NCI-H1417 (cell line): ENCODE measurements at regions not wholly inside any gene's neighbourhood (a gene's known extent, or its start where the extent isn't known, plus 50 kb on each side); places are given as distances from the start of the nearest gene placed in this dataset.

Experiments
- DNase-seq, 3 experiments: peaks; one replicate each; lab custom pipeline; 2025; lab: John Stamatoyannopoulos, UW

DNA sequence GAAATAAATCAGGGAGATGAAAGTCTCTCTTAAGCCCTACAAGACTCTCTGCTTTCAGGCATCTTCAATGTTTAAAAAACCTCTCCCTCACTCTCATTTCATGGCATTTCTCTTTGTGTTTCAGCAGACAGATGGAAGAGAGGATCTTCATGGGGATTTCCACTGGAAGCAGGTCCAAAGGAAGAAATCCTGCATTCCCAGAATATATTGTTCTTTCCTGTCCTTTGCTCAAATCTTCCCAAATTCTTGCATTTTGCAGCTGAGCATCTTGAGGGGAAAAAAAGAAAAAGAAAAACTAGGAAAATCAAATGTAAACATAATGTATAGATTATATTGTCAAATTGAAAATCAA, 382.2 kb downstream of the ENC1 start:
- no peak for DNase-seq

DNA sequence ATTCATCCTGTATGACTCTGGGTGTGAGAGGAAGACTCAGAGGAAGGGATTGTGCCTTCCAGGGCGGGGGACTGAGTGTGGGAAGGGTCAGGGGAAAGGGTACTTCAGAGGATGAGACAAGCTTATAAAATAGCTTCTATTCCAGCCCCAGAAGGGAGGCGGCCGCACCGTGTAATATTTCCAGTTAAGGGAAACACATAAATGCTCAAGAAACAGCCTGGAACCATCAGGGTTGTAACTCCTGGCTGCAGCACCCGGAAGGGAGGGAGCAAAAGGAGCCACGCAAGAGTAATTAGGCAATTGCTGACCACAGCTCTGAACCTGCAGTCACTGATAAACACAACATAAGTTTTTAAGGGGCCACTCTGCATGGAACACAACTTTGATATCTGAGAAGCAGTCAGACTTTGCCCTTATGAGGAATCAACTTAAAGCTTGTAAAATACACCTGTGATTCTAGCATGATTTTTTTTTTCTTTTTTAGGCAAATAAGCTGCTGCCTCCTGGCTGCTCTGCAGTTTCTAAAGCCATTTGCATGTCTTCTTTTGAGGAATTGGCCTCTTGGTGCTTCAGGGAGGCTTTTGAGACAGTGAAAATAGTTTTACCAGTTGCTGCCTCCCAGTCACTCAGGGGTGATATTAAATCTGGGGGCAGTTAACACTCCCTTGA, 382.7 kb downstream of the ENC1 start:
- DNase-seq, result no peak

DNA sequence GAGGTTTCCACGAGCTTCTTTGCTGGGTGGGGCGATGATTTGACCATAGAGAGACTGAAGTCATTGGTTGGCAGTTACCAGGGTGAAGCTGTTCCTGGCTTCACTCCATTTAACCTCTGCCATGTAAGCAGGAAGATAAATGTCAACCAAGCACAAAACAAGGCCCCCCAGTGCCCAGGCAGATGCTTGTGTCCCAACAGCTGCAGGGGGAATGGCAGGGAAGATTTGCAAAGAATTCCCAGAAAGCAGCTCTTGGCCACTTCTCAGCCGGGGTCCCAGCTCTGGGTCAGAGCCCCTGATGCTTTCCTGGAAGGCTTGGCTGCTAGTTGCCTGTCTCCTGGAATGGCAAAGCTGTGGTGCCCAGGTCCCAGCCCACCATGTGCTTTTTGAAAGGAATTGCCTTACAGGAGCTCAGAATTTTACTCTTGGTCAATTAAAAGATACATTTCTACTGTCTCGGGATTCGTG, 383.4 kb downstream of the ENC1 start:
- DNase-seq, result no peak

DNA sequence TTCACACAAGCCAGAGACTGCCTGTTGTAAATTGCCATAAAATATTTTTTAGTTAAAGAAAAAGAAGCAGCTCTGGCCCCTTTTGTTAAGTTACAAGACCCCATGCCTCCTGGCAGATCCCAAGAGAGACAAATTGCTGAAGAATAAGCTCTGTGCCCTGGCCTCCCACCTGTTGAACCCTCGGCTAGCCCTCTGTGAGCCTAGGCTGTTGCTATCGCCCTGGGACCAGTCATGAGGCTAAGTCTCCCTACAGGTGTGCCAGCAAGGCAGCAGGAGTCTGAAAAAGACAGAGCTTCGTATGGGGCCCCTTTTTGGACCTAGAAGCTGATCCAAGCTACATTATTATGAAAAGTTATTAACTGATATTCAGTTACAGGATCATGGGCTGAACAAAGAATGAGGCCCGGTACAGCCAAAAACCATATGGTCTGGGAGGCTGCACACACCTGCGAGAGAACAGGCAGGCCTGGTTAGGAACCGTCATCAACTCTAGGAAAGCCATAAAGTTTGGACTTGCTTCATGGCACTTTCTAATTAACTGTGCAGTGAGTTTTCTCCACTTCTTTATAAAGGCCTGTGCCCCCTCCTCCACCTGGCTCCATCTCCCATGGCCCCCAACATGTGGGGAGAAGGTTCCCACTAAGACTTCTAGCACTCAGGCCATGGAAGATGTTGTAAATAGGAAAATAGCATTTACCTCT, 384.7 kb downstream of the ENC1 start:
- DNase-seq, result no peak

DNA sequence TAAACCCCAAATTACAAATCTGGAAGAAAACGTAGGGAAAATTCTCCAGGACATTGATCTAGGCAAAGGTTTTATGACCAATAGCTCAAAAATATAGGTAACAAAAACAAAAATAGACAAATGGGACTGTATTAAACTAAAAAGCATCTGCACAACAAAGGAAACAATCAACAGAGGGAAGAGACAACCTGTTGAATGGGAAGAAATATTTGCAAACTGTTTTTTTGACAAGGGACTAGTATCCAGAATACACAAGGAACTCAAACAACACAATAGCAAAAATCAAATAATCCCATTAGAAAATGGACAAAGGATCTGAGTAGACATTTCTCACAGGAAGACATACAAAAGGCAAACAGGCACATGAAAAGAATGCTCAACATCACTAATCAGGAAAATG, 386.3 kb downstream of the ENC1 start:
- DNase-seq, result no peak

DNA sequence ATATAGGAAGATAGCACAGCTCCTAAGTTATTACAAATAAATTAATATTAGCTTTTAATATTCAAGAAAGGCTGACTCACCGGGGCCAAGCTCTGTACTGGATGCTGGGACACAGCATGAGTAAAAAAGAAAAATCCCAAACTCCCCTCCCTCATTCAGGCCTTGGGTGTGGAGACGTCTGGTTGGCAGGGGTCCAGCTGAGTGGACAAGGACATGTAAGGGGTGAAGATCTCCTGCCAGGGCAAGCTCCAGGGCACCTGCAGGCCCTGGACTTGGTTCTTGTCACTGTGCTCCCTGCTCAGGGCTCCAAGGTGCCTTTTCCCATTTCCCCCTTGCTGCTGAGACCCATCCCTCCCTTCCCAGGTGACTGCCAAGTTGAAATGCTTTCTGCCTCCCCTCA, 388.5 kb downstream of the ENC1 start:
- no peak for DNase-seq

DNA sequence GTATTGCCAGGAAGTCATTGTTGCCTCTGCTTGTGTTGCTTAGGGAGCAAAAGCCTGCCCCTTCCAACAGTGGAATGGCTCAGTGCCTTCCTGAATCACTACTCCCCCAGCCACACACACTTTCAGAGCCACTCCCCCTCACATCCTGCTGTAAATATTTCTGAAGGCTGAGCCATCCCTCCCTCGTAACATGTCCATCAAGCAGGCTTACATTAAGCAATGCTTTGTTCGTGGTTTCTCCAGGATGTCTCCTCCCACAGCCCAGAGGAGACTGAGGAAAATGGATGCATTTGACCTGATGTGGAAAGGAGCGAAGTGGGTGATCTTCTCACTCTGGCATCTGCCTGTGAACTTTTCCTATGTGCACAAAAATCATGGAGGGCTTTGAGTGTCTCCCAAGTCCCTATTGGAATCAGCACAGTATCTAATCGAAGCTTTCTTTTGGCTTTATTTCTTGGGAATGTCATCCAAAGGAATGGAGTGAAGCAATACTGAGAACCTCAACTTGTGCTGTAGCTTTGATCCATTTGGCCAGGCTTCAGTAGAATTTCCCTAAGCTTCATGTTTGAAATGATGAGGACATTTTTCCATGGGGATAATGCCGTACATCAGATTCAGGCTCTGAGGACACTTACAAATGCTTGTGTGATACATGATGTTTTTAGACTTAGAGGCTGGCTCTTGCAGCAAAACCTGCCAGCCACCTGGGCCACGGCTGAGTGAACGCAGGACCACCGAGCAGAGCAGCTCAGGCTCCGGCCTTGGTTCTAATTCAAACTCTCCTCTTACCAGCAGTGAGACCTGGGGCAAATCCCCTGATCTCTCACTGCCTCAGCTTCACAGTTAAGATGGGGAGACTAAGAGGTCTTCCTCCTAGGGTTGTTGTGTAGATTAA, 389.1 kb downstream of the ENC1 start:
- no peak for DNase-seq

DNA sequence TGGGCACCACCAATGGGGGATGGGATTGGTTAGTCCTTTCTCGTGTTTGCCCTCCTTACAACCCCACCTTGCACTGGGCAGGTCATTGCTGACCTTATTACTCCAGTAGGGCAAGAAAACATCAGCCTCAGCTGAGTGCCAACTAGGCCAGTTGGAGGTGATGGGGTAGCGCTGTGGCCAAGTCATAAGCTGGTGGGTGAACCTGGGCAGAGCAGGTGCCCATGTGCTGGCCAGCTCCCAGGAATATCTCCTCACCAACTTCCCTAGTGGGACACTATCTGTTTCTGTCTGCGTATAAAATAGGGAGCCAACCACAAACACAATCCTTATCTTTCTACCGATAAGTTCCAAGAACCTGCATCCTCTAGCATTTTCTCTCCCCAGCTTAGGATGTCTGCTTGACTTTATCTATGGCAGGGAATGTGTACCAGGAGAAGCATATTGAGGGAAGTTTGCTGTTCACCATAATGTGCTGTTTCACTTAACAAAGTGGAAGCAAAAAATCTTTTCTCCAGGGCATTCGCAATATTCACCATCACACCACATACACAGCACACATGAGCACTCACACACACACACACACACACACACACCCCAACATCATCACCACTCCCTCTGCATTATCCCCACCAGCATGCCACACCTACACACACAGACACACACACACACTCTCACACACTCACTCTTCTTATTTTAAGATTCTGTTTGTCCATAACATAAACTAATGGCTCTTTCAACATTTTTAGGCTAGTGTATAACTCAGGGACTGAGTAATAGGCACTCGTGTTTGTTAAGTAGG, 390.0 kb downstream of the ENC1 start:
- DNase-seq, result no peak

DNA sequence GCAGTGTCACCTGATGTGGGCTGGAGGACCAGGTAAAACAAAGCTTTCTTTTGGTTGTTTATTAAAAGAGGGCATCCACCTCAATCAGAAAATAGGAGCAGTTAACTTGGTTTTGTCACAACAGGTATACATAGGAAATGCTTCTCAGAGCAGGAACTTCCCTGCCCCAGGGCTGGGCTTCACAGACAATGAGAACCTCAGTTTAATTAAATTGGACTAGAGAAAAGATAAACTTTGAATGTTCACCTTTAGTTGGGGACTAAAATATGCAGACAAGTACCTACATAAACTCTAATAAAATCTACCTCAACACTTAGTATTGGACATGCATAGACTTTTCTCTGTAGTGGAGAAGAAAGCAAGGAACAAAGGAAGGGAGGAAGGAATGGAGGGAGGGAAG, 392.0 kb downstream of the ENC1 start:
- no peak for DNase-seq

DNA sequence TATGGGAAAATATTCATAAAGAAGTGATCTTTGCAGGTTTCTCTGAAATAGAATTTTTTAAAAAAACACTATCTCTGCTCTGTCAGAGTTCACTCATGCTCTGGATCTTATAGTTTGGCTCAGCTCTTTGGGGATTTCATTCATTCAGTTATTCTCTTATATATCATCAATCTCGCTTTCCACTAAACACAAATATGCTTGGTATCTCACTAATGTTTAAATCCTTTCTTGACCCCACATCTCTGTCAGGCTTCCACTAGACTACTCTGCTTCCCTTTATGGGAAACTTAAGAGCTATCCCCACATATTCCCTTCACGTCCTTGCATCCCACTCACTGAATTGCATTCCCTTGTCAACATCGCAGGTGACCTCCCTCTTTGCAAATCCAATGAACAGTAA, 396.1 kb downstream of the ENC1 start:
- DNase-seq, result no peak

DNA sequence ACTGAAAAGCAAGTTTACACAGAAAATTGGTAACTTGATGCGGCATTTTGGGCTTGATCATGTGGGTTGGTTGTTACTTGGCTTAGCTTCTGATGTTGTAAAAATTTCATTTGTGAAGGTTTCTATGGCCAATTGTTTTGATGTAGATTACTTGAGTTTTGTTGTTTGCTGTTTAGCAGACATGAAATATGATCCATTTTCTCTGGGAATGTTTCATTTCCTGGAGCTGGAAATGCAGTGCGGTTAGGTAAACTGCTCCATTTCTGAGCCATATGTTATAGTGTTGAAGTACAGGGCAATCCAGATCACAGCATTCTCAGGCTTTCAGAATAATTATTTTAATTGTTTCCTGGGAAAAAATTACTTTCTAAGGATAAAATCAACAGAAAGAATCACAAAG, 396.9 kb downstream of the ENC1 start:
- peak in 1 of 3 experiments; percentile 2 for DNase-seq

DNA sequence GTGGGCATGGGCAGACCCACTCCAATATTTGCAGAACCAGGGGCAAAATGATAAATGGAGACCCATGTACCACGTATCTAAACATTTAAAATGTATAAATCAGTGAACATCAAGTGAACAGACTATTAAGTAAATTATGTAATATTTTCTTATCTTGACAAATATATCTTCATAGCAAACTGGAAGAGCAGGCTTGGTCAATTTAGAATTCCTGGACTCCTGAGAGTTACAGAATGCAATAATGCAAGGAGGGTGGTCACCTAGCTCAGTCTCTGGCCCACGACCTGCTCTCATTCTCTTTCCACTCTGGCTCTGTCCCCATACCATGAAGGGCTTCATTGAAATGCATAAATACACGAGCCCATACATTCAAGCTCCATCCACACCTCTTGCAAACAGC, 398.0 kb downstream of the ENC1 start:
- DNase-seq, result no peak

DNA sequence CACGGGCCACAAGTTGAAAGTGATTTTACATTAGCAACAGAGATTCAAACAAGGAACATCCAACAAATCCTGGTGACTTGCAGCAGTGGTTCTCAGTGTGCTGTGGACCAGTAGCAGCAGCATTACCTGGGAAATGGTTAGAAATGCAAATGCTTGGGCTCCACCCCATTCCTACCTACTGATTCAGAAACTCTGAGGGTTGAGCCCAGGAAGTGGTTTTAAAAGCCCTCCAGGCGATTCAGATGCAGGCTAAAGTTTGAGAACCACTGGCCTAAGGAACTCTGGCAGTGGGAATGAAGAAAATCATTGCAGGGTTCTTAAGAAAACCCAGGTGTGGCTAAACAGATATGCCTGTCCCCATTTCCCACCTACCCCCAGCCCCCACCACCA, 398.8 kb downstream of the ENC1 start:
- DNase-seq, result no peak

DNA sequence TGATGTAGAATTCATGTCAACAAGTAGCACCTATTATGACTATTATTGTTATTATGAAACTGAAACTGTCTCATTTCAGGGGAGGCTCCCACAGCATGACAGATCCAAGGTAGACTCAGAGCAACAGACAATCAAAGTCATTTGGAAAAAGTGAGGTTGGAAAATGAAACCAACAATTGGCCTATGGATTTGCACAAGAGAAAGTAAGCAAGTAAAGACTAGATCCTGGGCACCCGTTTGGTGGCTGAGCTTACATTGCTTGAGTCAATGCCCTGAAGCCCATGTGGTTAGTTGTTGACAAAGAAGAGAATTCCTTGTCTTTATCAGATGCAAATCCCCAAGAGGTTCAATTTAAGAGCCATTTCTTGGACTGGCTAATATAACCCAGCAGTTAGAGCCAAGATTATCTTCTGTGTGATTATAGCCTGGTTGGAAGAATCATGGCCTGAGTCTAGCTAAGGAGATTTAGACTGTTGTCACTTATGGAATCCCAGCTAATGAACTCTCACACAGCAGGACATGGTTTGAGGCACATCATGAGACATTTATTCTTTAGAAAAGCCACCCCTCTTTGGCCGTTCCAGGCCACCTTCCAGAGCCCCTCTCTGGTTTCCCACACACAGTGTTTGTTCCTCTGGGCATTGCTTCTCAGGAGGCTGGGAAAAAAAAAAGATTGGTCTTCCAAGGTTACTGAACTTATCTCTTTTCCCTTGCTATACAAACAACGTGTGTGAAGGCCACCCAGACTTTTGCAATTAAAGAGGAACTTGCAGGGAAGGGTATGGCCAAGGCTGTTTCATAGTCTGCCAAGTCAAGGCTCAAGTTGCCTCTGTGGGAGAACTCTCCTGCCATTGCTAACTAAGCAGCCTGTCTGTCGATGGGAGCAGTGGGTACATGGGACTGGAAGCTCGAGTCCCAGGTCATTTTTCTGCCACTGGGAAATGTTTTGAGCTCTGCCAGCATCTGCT, 399.5 kb downstream of the ENC1 start:
- no peak for DNase-seq

DNA sequence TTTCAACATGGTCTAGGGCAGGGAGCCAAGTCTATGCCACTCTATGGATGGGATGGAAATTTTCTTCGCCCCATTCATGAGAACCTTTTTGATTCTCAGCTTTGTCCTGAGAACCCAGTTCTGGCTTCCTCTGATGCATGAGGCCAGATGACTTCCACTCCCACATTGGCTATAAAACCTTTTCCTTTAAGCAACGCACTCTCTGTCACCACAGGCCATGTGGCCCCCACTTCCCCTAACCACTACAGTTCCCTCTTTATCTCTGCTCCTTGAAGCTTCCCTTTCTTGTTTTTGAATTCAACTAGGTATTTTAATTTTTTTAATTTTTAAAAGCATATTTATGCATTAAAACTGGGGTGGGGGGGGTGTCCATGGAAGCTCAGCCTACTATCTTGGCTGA, 401.3 kb downstream of the ENC1 start:
- no peak for DNase-seq

DNA sequence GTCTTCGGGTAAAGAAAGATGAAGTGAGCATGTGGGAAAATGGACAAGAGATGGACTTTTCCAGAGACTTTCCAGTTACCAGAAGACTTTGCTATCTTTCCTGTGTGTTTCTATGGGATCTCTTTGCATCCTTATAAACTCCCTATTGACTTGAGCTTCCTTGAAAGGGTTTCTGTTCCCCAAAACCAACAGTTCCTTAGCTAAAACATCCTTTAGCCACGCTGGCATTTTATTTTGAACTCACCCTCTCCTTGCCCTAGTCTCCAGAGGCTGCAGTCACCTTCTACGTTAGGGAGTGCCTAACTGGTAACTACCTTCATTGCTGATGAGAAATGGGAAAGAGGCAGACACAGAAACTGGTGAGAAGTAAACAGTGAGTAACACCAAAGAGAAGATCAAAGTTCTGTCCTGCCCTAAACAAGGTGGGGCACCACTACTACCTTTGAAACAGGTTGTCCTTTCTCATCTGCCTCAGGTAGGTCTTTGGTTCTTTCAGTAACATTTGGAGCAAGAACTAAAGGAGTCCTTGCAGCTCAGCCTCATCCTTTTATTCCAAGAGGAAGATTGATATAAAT, 402.9 kb downstream of the ENC1 start:
- no peak for DNase-seq

DNA sequence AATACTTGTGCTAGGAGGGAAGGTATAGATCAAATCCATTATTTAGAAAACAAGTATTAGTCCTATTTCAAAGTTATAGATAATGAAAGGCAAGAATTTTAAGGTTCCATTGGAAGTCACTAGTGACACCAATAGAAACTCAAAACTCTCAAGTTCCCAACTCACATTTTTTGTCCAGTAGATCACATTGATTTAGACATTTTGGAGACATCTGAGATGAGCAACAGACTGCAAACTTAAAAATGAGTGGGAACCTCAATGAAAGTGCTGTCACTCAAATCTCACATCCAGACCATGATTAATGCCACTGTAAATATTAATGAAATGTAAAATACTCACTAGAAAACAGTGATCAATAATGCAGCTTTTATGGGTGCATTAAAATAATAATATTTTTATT, 405.0 kb downstream of the ENC1 start:
- no peak for DNase-seq

DNA sequence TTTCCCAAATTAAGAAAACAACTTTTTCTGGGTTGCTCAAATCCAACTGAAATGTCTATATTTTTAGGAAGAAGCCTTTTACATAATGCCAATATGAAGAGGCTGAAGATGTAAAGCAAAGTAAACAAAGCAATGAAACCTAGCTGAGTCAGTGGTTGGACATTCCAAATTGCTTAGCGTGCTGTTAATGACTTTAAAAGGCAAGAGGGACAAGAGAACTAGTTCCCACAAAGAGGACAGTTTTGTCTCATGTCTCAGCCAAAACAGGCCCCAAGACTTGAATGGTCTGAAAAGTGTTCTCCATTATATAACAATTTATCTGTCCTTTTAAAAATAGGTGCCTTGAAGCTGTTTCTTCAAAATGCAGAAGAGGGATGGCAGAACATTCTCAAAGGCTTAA, 407.0 kb downstream of the ENC1 start:
- DNase-seq, result no peak

DNA sequence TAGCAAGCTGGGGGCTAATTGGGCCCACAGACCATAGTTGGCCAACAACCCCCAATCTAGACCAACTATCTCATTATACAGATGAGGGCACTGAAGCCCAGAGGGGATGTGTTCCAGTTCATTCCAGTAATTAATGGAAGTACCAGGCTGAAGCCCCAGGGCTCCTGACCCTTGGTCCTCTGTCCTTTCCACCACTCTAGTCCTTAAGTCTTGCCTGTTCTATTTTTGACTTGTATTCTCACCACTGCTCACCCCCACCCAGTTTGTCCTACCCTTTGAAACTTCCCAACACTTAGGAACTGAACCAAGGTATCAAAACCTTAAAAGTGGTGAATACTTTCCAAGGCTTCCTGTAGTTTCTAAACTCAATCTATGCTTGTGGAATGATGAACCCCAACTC, 407.4 kb downstream of the ENC1 start:
- DNase-seq, result no peak

DNA sequence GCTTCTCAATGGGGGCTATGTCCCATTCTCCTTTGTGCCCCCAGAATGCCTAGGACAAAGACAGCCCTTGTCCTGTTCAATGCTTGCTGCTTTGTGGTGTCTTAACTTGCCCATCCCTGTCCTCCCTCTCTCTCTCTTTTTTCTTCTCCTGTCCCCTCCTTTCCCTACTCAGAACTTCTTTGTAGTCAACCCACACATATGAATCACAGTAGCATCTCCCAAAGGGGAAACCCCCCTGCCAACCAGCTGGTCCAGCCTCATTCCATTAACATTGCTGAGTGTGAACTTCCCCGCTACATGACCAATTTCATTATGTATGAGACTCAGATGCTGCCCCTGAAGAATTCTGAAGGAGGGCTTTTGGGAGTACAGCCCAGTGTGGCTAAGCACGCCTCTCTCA, 408.3 kb downstream of the ENC1 start:
- DNase-seq, result no peak

DNA sequence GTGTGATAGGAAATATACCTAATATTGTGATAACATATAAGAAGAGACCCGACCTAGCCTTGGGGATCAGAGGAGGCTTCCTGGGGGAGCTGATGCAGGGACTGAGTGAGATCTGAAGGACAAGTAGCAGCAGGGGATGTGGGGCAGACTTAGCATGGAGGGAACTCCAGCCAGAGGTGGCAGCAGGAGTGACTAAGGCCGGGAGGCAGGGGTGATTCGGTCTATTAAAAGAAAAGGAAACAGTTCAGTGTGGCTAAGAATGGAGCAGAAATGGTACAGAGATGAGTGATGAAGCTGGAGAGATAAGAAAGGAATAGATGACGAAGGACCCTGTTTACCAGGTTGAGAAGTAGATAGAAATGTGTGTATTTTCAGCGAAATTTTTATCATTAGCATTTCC, 408.8 kb downstream of the ENC1 start:
- DNase-seq, result no peak
